ENCODE measurements at regions not wholly inside any gene's neighbourhood (a gene's known extent, or its start where the extent isn't known, plus 50 kb on each side); places are given as distances from the start of the nearest gene placed in this dataset.

GRCh38 chr4:19689511-19689910 lies 562.2 kb upstream of the SLIT2 start:
- no peak for DNase-seq (ENCODE audit: extremely low read depth, low read depth)
- no peak for TF ChIP-seq CTCF (IDR thresholded peaks at IDR 0.05; ENCODE audit: low read depth, low read length)

GRCh38 chr4:19686456-19686855 lies 565.2 kb upstream of the SLIT2 start:
- no peak for DNase-seq (ENCODE audit: extremely low read depth, low read depth)

GRCh38 chr4:19684084-19684483 lies 567.6 kb upstream of the SLIT2 start:
- TF ChIP-seq CTCF (IDR thresholded peaks at IDR 0.05; ENCODE audit: low read depth, low read length), result no peak

More at GRCh38 chr4:19686456-19686855, 565.2 kb upstream of the SLIT2 start:
- TF ChIP-seq CTCF (IDR thresholded peaks at IDR 0.05; ENCODE audit: low read depth, low read length), result no peak

GRCh38 chr4:19683426-19683825 lies 568.3 kb upstream of the SLIT2 start:
- TF ChIP-seq CTCF (IDR thresholded peaks at IDR 0.05; ENCODE audit: low read depth, low read length), result no peak

More at GRCh38 chr4:19684084-19684483, 567.6 kb upstream of the SLIT2 start:
- DNase-seq (ENCODE audit: extremely low read depth, low read depth), result no peak

GRCh38 chr4:19677211-19677610 lies 574.5 kb upstream of the SLIT2 start:
- DNase-seq (ENCODE audit: extremely low read depth, low read depth), result no peak
- TF ChIP-seq CTCF (IDR thresholded peaks at IDR 0.05; ENCODE audit: low read depth, low read length), result no peak

More at GRCh38 chr4:19683426-19683825, 568.3 kb upstream of the SLIT2 start:
- no peak for DNase-seq (ENCODE audit: extremely low read depth, low read depth)

- DNase-seq (ENCODE audit: extremely low read depth, low read depth), result no peak
- no peak for TF ChIP-seq CTCF (IDR thresholded peaks at IDR 0.05; ENCODE audit: low read depth, low read length)
These were observed 576.4 kb upstream of the SLIT2 start for GRCh38 chr4:19675172-19675811.

- TF ChIP-seq CTCF (IDR thresholded peaks at IDR 0.05; ENCODE audit: low read depth, low read length), result no peak
- no peak for DNase-seq (ENCODE audit: extremely low read depth, low read depth)
These were observed 592.6 kb upstream of the SLIT2 start for GRCh38 chr4:19659101-19659500.

Measured in AG09319 (cell line).